Upper lobe of left lung (tissue), 6 donors: ENCODE measurements at regions not wholly inside any gene's neighbourhood (a gene's known extent, or its start where the extent isn't known, plus 50 kb on each side); places are given as distances from the start of the nearest gene placed in this dataset.

Experiments
- ATAC-seq, 2 donors: fragments of 200-7000 bp; cut with Tn5 transposase; one replicate each; pipeline ENCODE4 v1.9.1; 2022; ENCODE audit warnings: mild to moderate bottlenecking in 2 of 2, moderate library complexity in 2 of 2; ENCODE audit not compliant: low FRiP score in 2 of 2
- DNase-seq, 2 donors: peaks; one replicate each; pipeline ENCODE4 v3.0.0-alpha.2; 2019 to 2020
- H3K27ac ChIP-seq, 4 donors: fragments of 200-600 bp; sonication (generic); one replicate each; pipeline ENCODE4 v1.5.1; 2016 to 2019
- H3K27me3 ChIP-seq, 4 donors: fragments of 200-600 bp; sonication (generic); one replicate each; pipeline ENCODE4 v1.5.1; 2017 to 2019
- H3K36me3 ChIP-seq, 4 donors: fragments of 200-600 bp; sonication (generic); one replicate each; pipeline ENCODE4 v1.5.1; 2016 to 2019
- H3K4me1 ChIP-seq, 4 donors: fragments of 200-600 bp; sonication (generic); one replicate each; pipeline ENCODE4 v1.5.1; 2018 to 2019
- H3K4me3 ChIP-seq, 4 donors: fragments of 200-600 bp; sonication (generic); one replicate each; pipeline ENCODE4 v1.5.1; 2017 to 2019; ENCODE audit warnings: mild to moderate bottlenecking in 2 of 4, moderate library complexity in 1 of 4
- H3K9me3 ChIP-seq, 4 donors: fragments of 200-600 bp; sonication (generic); one replicate each; pipeline ENCODE4 v1.5.1; 2018 to 2019
- CTCF ChIP-seq, 6 experiments: fragments of 450-650 bp in 4 of 6; fragments of 200-600 bp in 2 of 6; sonication (generic) in 2 of 6; IDR thresholded peaks; one replicate each; pipeline ENCODE4 v1.5.1; 2016 to 2019; ENCODE audit warnings: antibody characterized with exemption in 6 of 6
- EP300 ChIP-seq, 4 donors: sonication (generic); formaldehyde crosslinking; IDR thresholded peaks; one replicate each; pipeline ENCODE4 v1.5.1; 2017; ENCODE audit warnings: antibody characterized with exemption in 4 of 4, control low read depth in 2 of 4
- POLR2A ChIP-seq, 4 donors: fragments of 450-650 bp; IDR thresholded peaks; one replicate each; pipeline ENCODE4 v1.5.1; 2016 to 2017; ENCODE audit warnings: antibody characterized with exemption in 4 of 4, mild to moderate bottlenecking in 2 of 4
- POLR2AphosphoS5 ChIP-seq, 2 donors: sonication (generic); formaldehyde crosslinking; IDR thresholded peaks; one replicate each; pipeline ENCODE4 v1.5.1; 2017; ENCODE audit warnings: antibody characterized with exemption in 2 of 2
- WGBS, 2 donors: methylation state at CpG; one replicate each; pipeline ENCODE4 v1.1.5; 2017 to 2018; 5-methylcytosine and 5-hydroxymethylcytosine counted together
- donor health status: DM: no; HTN: no; CAD: no; lungs with moderate emphysema.
- donor health status: DM: no; HTN: yes; CAD: no; lungs with severe emphysema.

GRCh38 chr3:167151636-167152035 is 228.5 kb downstream of the ZBBX start:
- ATAC-seq (no peak), DNase-seq (no peak)
- WGBS, 2 donors = 51 to 73% methylated on average over 2 of the region's 2 CpGs

GRCh38 chr3:167148136-167148535 is 232.0 kb downstream of the ZBBX start:
- no peaks in the 10 kb centered on the region for H3K9me3 ChIP-seq
- TF ChIP-seq POLR2A (IDR thresholded peaks at IDR 0.05) (no peak), EP300 (IDR thresholded peaks at IDR 0.05) (no peak), POLR2AphosphoS5 (IDR thresholded peaks at IDR 0.05) (no peak), CTCF (IDR thresholded peaks at IDR 0.05) (no peak)

More at GRCh38 chr3:167151636-167152035, 228.5 kb downstream of the ZBBX start:
- no peak overlapping the region for H3K4me3 ChIP-seq
- H3K4me1 ChIP-seq = no peaks in the 10 kb centered on the region
- H3K27ac ChIP-seq = no peak overlapping the region
- TF ChIP-seq EP300 (IDR thresholded peaks at IDR 0.05) = no peak
- TF ChIP-seq POLR2A (IDR thresholded peaks at IDR 0.05) = no peak
- no peak for TF ChIP-seq POLR2AphosphoS5 (IDR thresholded peaks at IDR 0.05)
- TF ChIP-seq CTCF (IDR thresholded peaks at IDR 0.05) = no peak
- peaks cover 0 to 15% (median 5%) of the 10 kb centered on the region in 4 donors for H3K9me3 ChIP-seq
- no peaks in the 10 kb centered on the region for H3K36me3 ChIP-seq
- no peaks in the 10 kb centered on the region for H3K27me3 ChIP-seq

GRCh38 chr3:167146911-167147310 is 233.2 kb downstream of the ZBBX start:
- no peak for TF ChIP-seq POLR2AphosphoS5 (IDR thresholded peaks at IDR 0.05)
- no peak for TF ChIP-seq EP300 (IDR thresholded peaks at IDR 0.05)
- TF ChIP-seq POLR2A (IDR thresholded peaks at IDR 0.05) = no peak
- Histone ChIP-seq H3K27ac (no peak overlapping the region), H3K4me1 (no peaks in the 10 kb centered on the region), H3K9me3 (no peaks in the 10 kb centered on the region), H3K4me3 (no peak overlapping the region), H3K27me3 (no peaks in the 10 kb centered on the region), H3K36me3 (no peaks in the 10 kb centered on the region)
- 42 to 63% methylated on average over 3 of the region's 3 CpGs for WGBS, 2 donors
- no peak for DNase-seq
- no peak for ATAC-seq

More at GRCh38 chr3:167148136-167148535, 232.0 kb downstream of the ZBBX start:
- no peaks in the 10 kb centered on the region for H3K4me1 ChIP-seq
- H3K27me3 ChIP-seq = no peaks in the 10 kb centered on the region
- ATAC-seq (no peak), DNase-seq (no peak)
- H3K27ac ChIP-seq = no peak overlapping the region
- 70 to 72% methylated on average over 4 of the region's 4 CpGs for WGBS, 2 donors
- H3K4me3 ChIP-seq = no peak overlapping the region
- H3K36me3 ChIP-seq = no peaks in the 10 kb centered on the region

- WGBS, 2 donors = 54 to 68% methylated on average over 3 of the region's 3 CpGs
- Histone ChIP-seq H3K9me3 (no peaks in the 10 kb centered on the region), H3K4me1 (no peaks in the 10 kb centered on the region), H3K27me3 (no peaks in the 10 kb centered on the region), H3K27ac (no peak overlapping the region), H3K36me3 (no peaks in the 10 kb centered on the region), H3K4me3 (no peak overlapping the region)
- no peak for ATAC-seq
- no peak for DNase-seq
- TF ChIP-seq POLR2A (IDR thresholded peaks at IDR 0.05) = no peak
- no peak for TF ChIP-seq CTCF (IDR thresholded peaks at IDR 0.05)
- no peak for TF ChIP-seq EP300 (IDR thresholded peaks at IDR 0.05)
- TF ChIP-seq POLR2AphosphoS5 (IDR thresholded peaks at IDR 0.05) = no peak
These were observed 254.3 kb downstream of the ZBBX start for GRCh38 chr3:167125612-167126407.

GRCh38 chr3:167120828-167121227 is 259.3 kb downstream of the ZBBX start:
- DNase-seq = no peak
- no peaks in the 10 kb centered on the region for H3K27me3 ChIP-seq
- 77 to 80% methylated on average over 1 of the region's 1 CpG for WGBS, 2 donors
- no peaks in the 10 kb centered on the region for H3K4me1 ChIP-seq
- no peak overlapping the region for H3K4me3 ChIP-seq
- TF ChIP-seq EP300 (IDR thresholded peaks at IDR 0.05) (no peak), CTCF (IDR thresholded peaks at IDR 0.05) (no peak), POLR2AphosphoS5 (IDR thresholded peaks at IDR 0.05) (no peak), POLR2A (IDR thresholded peaks at IDR 0.05) (no peak)
- no peak overlapping the region for H3K27ac ChIP-seq
- H3K36me3 ChIP-seq = no peaks in the 10 kb centered on the region
- H3K9me3 ChIP-seq = peaks cover 0 to 7% (median 0%) of the 10 kb centered on the region in 4 donors
- ATAC-seq = no peak
